Heart left ventricle (tissue), 13 donors: ENCODE measurements at regions not wholly inside any gene's neighbourhood (a gene's known extent, or its start where the extent isn't known, plus 50 kb on each side); places are given as distances from the start of the nearest gene placed in this dataset.

ENCODE experiments used
- CTCF ChIP-seq, 12 donors: fragments of 200-600 bp; sonication (generic) in 4 of 12; IDR thresholded peaks; one replicate each; pipeline versions ENCODE4 v1.5.0 to v1.8.0; 2018 to 2022; ENCODE audit warnings: antibody characterized with exemption in 12 of 12, mild to moderate bottlenecking in 5 of 12
- POLR2A ChIP-seq, 2 donors: fragments of 450-650 bp; IDR thresholded peaks; one replicate each; pipeline ENCODE4 v1.6.1; 2017; ENCODE audit warnings: antibody characterized with exemption in 2 of 2, mild to moderate bottlenecking in 2 of 2, moderate library complexity in 2 of 2
- donor health status: ischemic (EF 13 %, LVEDD 7.1; RV severe dilation, severe dysfunction).
- donor health status: DM: no; HTN: yes; CAD: no.
- donor health status: DM: no; HTN: no; CAD: no.
- donor health status: ischemic (EF 25% LVEDD 6.9; RV normal size, moderate dysfunction).
- donor health status: ischemic (EF 25% LVEDD 5.7; RV mildly dilated, moderate dysfunction).
- donor health status: ischemic (EF 35%, LVEDD 5.7; RV mildly dilated, moderate dysfunction).
- donor health status: nonischemic (EF 11% LVEDD 7.7; RV severe dilation, severe dysfunction).
- donor health status: DM: yes; HTN: yes; CAD: no.
- donor health status: PGD.
- donor health status: ischemic (EF 29% LVEDD 5.4; RV normal size, mild dysfunction).
- donor health status: nonischemic (EF 23%, LVEDD 6.1; RV moderate dilation, normal function).

GRCh38 chr1:230544758-230545157, 97.5 kb upstream of the COG2 start:
- TF ChIP-seq CTCF (IDR thresholded peaks at IDR 0.05) (no peak), POLR2A (IDR thresholded peaks at IDR 0.05) (no peak)
